Sigmoid colon (tissue), 6 donors: ENCODE measurements at regions not wholly inside any gene's neighbourhood (a gene's known extent, or its start where the extent isn't known, plus 50 kb on each side); places are given as distances from the start of the nearest gene placed in this dataset.
"Not testable (repeated sequence)": the region's sequence is repeated elsewhere in the genome, so short reads cannot be mapped to it uniquely, and the experiment has no call there.

Source experiments
- DNase-seq: peaks from one replicate; pipeline ENCODE4 v3.0.0-alpha.2; 2019
- H3K27ac ChIP-seq, 4 donors: fragments of 200-600 bp; sonication (generic); one replicate each; pipeline ENCODE4 v1.5.1; 2016 to 2019; ENCODE audit warnings: mild to moderate bottlenecking in 1 of 4
- H3K27me3 ChIP-seq, 3 donors: fragments of 200-600 bp; sonication (generic); one replicate each; pipeline ENCODE4 v1.5.1; 2019; ENCODE audit warnings: mild to moderate bottlenecking in 1 of 3
- H3K36me3 ChIP-seq, 4 donors: fragments of 200-600 bp; sonication (generic); one replicate each; pipeline ENCODE4 v1.5.1; 2016 to 2019
- H3K4me1 ChIP-seq, 4 donors: fragments of 200-600 bp; sonication (generic); one replicate each; pipeline ENCODE4 v1.5.1; 2017 to 2019
- H3K4me3 ChIP-seq, 4 donors: fragments of 200-600 bp; sonication (generic); one replicate each; pipeline ENCODE4 v1.5.1; 2017 to 2019; ENCODE audit warnings: mild to moderate bottlenecking in 2 of 4, moderate library complexity in 1 of 4
- H3K9me3 ChIP-seq, 4 donors: fragments of 200-600 bp in 3 of 4; sonication (generic) in 3 of 4; one replicate each; pipeline versions ENCODE4 v1.5.1 to v1.6.1; 2013 to 2019
- EP300 ChIP-seq, 4 donors: sonication (generic); formaldehyde crosslinking; IDR thresholded peaks; one replicate each; pipeline ENCODE4 v1.6.1; 2017; ENCODE audit warnings: antibody characterized with exemption in 4 of 4
- POLR2A ChIP-seq, 2 donors: fragments of 450-650 bp; IDR thresholded peaks; one replicate each; pipeline ENCODE4 v1.6.1; 2016; ENCODE audit warnings: antibody characterized with exemption in 2 of 2, mild to moderate bottlenecking in 2 of 2, moderate library complexity in 2 of 2
- POLR2AphosphoS5 ChIP-seq, 4 donors: sonication (generic); formaldehyde crosslinking; IDR thresholded peaks; one replicate each; pipeline ENCODE4 v1.6.1; 2017; ENCODE audit warnings: antibody characterized with exemption in 4 of 4
- WGBS, 2 donors: extraction: QIAGEN DNeasy Blood & Tissue Kit; methylation state at CpG; one replicate each; pipeline ENCODE4 v1.1.7; 2013; 5-methylcytosine and 5-hydroxymethylcytosine counted together
- intact Hi-C: fragments of 100-400 bp; cut with DNase I; formaldehyde crosslinking; loops from one replicate; pipeline ENCODE4 v1.15.1; 2023
- TF ChIP-seq, protein P1 (sequence below), 4 experiments: fragments of 450-650 bp in 3 of 4; fragments of 200-600 bp in 1 of 4; IDR thresholded peaks; one replicate each; pipeline ENCODE4 v1.5.1; 2016 to 2019; ENCODE audit warnings: antibody characterized with exemption in 4 of 4, mild to moderate bottlenecking in 3 of 4, moderate library complexity in 2 of 4
- donor health status: healthy with polysubstance abuse.
- donor health status: healthy.

DNA sequence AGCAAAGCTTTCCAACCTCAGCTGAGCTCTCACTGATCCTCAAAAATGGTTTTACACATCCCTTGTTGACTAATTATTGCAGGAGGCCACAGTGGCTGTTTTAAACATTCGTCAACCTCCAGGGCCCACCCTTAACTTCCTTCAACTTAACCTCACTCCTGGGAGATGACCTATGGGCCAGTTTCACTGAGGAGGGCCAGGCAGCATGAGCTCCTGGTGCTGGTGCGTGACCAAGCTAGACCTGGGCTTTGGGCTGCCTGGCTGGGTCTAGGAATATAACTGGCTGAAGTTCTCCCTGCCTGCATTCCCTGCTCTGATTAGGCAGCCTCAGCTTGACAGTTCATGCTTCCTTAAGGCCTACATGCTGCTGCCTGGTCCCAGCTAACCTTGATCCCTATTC, 273.7 kb upstream of the ATP11B start:
- DNase-seq = no peak
- TF ChIP-seq POLR2AphosphoS5 (IDR thresholded peaks at IDR 0.05) = no peak
- intact Hi-C loops = no loop called here
- Histone ChIP-seq H3K4me3 (no peak overlapping the region), H3K4me1 (no peaks in the 10 kb centered on the region), H3K9me3 (no peaks in the 10 kb centered on the region), H3K27ac (no peak overlapping the region), H3K27me3 (no peaks in the 10 kb centered on the region), H3K36me3 (no peaks in the 10 kb centered on the region)
- 83 to 89% methylated on average over 2 of the region's 2 CpGs for WGBS, 2 donors

DNA sequence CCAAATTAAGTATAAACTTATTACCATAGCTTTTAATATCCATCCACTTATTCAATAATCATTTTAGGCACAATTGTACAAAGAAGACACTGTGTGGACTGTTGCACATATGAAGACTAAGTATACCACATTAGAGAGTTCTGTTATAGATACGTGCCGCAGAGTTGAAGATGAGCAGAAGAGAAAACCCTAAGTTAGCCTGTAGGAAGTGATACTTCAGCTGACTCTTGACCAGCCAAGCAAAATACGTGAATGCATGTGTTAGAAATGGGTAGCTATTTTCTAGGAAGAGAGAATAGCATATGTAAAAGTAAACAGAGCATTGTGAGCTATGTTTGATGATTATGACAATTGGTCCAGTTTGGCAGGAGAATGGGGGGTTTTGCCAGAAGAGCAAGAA, 272.0 kb upstream of the ATP11B start:
- TF ChIP-seq EP300 (IDR thresholded peaks at IDR 0.05) (no peak), POLR2AphosphoS5 (IDR thresholded peaks at IDR 0.05) (no peak), POLR2A (IDR thresholded peaks at IDR 0.05) (no peak)
- TF ChIP-seq, protein P1, sequence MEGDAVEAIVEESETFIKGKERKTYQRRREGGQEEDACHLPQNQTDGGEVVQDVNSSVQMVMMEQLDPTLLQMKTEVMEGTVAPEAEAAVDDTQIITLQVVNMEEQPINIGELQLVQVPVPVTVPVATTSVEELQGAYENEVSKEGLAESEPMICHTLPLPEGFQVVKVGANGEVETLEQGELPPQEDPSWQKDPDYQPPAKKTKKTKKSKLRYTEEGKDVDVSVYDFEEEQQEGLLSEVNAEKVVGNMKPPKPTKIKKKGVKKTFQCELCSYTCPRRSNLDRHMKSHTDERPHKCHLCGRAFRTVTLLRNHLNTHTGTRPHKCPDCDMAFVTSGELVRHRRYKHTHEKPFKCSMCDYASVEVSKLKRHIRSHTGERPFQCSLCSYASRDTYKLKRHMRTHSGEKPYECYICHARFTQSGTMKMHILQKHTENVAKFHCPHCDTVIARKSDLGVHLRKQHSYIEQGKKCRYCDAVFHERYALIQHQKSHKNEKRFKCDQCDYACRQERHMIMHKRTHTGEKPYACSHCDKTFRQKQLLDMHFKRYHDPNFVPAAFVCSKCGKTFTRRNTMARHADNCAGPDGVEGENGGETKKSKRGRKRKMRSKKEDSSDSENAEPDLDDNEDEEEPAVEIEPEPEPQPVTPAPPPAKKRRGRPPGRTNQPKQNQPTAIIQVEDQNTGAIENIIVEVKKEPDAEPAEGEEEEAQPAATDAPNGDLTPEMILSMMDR (IDR thresholded peaks at IDR 0.05) = no peak
- Histone ChIP-seq H3K36me3 (no peaks in the 10 kb centered on the region), H3K4me3 (no peak overlapping the region), H3K27me3 (no peaks in the 10 kb centered on the region), H3K9me3 (no peaks in the 10 kb centered on the region), H3K4me1 (no peaks in the 10 kb centered on the region), H3K27ac (no peak overlapping the region)
- 84 to 92% methylated on average over 3 of the region's 3 CpGs for WGBS, 2 donors
- DNase-seq = no peak
- intact Hi-C loops = no loop called here

DNA sequence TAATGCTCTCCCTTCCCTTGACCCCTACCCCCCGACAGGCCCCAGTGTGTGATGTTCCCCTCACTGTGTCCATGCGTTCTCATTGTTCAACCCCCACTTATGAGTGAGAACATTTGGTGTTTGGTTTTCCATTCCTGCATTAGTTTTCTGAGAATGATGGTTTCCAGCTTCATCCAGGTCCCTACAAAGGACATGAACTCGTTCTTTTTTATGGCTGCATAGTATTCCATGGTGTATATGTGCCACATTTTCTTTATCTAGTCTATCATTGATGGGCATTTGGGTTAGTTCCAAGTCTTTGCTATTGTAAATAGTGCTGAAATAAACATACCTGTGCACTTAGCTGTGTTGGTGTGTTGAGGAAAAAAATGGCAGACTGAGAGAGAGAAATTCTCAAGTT, 269.9 kb upstream of the ATP11B start:
- H3K36me3 ChIP-seq, H3K4me3 ChIP-seq, DNase-seq, intact Hi-C loops, H3K4me1 ChIP-seq, H3K9me3 ChIP-seq, H3K27ac ChIP-seq, H3K27me3 ChIP-seq: not testable (repeated sequence)
- 90 to 94% methylated on average over 3 of the region's 3 CpGs for WGBS, 2 donors

DNA sequence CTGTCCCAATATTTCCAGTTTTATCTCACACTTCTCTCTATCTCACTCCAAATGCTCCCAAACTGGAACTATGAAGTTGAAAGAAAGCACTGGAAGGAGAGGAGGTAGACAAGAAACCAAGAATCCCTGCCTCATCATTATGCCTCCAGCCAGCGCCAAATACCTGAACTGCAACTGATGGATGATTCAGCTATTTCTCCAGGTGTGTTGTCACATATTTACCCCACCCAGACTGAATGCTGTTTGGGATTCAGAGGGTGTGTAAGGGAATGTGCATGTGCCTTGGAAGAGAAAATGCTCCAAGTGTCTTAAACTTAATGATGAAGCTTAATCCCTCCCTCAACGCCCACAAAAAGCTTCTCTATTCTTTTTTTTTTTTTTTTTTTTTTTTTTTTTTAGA, 269.5 kb upstream of the ATP11B start:
- WGBS, 2 donors = 93 to 96% methylated on average over 2 of the region's 2 CpGs
- no peaks in the 10 kb centered on the region for H3K4me1 ChIP-seq
- DNase-seq = no peak

DNA sequence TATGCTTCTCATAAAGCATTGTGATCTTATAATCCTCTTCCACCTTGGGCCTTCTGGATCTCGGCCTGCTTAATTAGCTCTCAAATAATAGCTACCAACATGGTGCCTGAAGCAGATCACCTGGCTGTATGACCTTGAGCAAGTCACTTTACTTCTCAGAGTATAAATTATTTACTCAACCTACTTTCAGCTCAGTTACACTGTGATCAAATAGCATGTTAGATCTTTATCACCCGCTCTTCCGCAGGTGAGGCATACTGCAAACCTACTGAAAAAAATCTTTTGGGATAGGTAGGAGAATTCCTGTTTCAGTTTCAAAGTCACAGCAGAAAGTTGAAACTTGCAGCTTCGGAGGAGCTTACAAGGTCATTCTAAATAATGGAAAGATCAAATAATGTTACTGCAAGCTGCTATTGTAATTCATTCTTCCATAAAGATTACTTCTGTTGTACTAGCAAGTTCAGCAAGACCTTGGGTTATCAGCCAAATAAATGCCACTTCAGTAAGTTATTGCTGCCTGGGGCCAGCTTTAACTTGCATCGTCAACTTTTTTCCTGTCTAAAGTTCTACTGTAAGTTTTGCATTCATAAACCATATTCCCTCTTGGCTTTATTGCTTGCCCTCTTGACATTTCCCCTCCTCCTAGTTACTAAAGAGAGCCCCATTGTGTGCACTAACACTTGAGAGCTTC, 268.4 kb upstream of the ATP11B start:
- H3K36me3 ChIP-seq = no peaks in the 10 kb centered on the region
- H3K9me3 ChIP-seq = no peaks in the 10 kb centered on the region
- no peaks in the 10 kb centered on the region for H3K27me3 ChIP-seq
- no peaks in the 10 kb centered on the region for H3K4me1 ChIP-seq
- H3K4me3 ChIP-seq = no peak overlapping the region
- no peak for DNase-seq
- intact Hi-C loops = no loop called here
- H3K27ac ChIP-seq = no peak overlapping the region
- 34 to 56% methylated on average over 5 of the region's 5 CpGs for WGBS, 2 donors
- TF ChIP-seq EP300 (IDR thresholded peaks at IDR 0.05) (no peak), POLR2AphosphoS5 (IDR thresholded peaks at IDR 0.05) (no peak), POLR2A (IDR thresholded peaks at IDR 0.05) (no peak)
- TF ChIP-seq, protein P1 (IDR thresholded peaks at IDR 0.05) = no peak

More for the DNA sequence above, 269.5 kb upstream of the ATP11B start:
- no peaks in the 10 kb centered on the region for H3K9me3 ChIP-seq
- H3K27me3 ChIP-seq = no peaks in the 10 kb centered on the region
- H3K36me3 ChIP-seq = no peaks in the 10 kb centered on the region
- no peak overlapping the region for H3K4me3 ChIP-seq
- H3K27ac ChIP-seq = no peak overlapping the region
- intact Hi-C loops = no loop called here
- TF ChIP-seq POLR2AphosphoS5 (IDR thresholded peaks at IDR 0.05) (no peak), POLR2A (IDR thresholded peaks at IDR 0.05) (no peak), EP300 (IDR thresholded peaks at IDR 0.05) (no peak)
- TF ChIP-seq, protein P1 (IDR thresholded peaks at IDR 0.05) = no peak

DNA sequence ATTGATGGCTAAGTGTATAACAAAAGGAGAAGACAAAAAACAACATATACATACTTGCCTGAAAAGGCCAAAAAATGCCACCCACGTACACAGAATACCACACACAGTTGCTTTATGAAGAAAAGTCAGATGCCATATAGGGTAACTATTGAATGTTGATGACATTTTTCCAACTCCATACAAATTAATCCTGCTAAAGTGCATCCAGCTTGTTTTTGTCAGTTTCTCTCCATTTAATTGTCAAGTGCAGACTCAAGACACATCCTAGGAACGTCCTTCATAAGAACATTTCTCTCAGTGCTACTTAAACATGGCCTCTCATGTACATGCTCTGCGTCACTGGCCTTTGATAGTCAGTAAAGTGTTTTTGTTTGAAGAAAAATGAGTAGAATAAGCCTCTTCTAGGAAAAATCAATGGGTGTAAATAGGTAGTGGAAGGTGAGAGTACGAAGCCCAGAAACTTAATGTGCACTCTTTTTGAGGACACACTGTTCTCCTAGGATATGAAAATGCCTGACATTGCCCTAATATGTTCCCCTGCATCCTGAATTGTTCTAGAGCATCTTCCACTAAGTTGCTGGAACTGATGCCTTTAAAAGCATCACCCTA, 267.4 kb upstream of the ATP11B start:
- Histone ChIP-seq H3K27me3 (no peaks in the 10 kb centered on the region), H3K4me3 (no peak overlapping the region), H3K9me3 (no peaks in the 10 kb centered on the region), H3K4me1 (no peaks in the 10 kb centered on the region), H3K27ac (no peak overlapping the region), H3K36me3 (no peaks in the 10 kb centered on the region)
- no peak for TF ChIP-seq EP300 (IDR thresholded peaks at IDR 0.05)
- TF ChIP-seq, protein P1 (IDR thresholded peaks at IDR 0.05) = no peak
- no peak for TF ChIP-seq POLR2AphosphoS5 (IDR thresholded peaks at IDR 0.05)
- TF ChIP-seq POLR2A (IDR thresholded peaks at IDR 0.05) = no peak
- 72 to 87% methylated on average over 4 of the region's 4 CpGs for WGBS, 2 donors
- intact Hi-C loops = no loop called here
- DNase-seq = no peak
